ENCODE measurements at regions not wholly inside any gene's neighbourhood (a gene's known extent, or its start where the extent isn't known, plus 50 kb on each side); places are given as distances from the start of the nearest gene placed in this dataset.
A peak's percentile ranks its signal among the peaks of the same experiment; 100 is the strongest.

DNA sequence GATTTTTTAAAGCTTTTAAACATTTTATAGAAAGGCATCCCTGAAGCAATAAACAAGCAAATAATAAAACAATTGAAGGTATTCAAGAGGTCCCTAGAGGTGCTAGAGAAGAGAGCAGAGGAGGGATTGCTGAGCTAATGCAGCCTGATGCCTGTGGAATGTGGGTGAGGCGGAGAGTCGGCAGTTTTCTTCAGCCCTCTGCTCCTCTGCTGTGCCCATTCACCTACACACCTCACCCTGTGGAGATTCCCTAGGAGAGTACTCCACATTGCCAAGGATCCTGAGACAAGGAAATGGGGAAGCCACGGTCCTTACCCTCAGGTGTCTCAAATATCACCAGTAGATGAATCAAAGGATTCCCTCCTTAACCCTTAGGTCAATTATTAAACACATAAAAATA lies 199.8 kb upstream of the POU3F2 start:
- no peak for DNase-seq (ENCODE audit: low read depth)

DNA sequence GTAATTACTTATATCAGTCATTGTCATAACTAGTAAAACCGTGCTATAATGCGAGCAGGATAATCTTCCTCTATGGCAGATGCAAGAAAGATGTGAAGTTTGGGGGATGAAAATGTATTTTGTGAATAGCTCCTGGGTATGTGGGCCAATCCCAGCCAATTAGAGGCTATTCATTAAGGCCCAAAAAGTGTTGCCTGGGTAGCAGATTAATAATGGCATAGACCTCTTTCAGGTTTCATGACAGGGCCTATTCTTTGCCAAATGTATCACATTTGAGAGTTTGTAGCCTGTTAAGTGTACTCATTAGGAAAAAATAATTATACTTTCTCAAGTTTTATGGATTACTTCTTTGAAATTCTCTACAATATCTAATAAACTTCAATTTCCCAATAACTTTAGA lies 199.2 kb upstream of the POU3F2 start:
- no peak for DNase-seq (ENCODE audit: low read depth)

DNA sequence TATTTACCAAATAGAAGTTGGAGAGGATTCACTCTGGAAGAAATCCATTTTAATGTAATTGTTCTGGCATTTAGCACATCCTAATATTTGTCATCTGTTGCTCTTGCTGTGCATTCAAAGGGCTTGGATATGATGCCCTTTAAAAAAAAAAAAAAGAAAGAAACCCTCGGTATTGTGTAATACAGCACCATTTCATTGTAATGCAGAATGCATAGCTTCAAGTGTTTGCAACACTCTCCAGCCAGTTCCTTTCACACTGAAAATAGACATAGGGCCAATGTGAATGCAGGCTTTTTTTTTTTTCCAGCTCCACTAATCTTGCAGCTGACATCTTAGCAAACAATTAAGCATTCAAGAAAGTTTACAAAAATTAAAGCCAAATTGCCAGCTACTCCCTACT lies 197.4 kb upstream of the POU3F2 start:
- DNase-seq (ENCODE audit: low read depth): no peak

DNA sequence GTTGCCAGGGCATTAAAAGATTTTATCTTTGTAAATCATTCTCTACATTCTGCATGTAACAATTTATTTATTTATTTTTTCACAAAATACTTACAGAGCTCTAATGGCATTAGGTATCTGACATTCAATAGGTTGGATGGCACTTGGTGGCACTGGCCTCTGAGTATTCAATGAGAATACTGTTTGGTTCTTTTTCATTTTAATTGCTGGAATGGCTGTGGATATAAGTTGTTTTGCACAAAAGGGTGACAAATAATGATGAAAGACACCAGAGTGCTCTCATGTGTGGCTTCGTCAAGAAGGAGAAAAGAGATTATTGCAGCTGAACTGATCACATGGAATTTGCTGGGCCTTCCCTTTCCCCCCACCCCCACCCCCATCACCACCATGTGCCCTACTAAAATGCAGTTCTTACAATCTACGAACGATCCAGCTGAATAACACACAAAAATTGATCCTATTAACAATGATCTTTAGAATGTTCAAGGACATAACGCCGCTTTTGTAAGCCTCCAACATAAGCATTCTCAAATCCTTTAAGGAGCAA lies 195.2 kb upstream of the POU3F2 start:
- DNase-seq (ENCODE audit: low read depth): no peak

DNA sequence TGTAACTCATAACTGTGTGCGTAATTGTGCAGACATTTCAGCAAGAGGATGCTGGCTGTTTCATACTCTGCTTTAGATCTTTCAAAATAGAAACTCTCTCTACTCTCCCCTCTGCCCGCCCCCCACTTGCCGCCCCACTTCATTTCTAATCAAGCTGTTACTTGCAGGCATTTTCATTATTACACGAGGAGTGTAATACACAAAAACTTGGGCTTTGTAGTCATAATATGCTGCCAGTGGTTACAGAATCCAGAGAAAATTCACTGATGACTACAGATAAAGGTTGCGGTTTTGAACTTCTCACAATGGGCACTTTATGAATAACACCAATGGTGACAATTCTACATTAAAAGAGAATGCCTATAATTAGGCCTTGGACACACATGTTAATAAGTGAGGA lies 194.0 kb upstream of the POU3F2 start:
- DNase-seq (ENCODE audit: low read depth): no peak

DNA sequence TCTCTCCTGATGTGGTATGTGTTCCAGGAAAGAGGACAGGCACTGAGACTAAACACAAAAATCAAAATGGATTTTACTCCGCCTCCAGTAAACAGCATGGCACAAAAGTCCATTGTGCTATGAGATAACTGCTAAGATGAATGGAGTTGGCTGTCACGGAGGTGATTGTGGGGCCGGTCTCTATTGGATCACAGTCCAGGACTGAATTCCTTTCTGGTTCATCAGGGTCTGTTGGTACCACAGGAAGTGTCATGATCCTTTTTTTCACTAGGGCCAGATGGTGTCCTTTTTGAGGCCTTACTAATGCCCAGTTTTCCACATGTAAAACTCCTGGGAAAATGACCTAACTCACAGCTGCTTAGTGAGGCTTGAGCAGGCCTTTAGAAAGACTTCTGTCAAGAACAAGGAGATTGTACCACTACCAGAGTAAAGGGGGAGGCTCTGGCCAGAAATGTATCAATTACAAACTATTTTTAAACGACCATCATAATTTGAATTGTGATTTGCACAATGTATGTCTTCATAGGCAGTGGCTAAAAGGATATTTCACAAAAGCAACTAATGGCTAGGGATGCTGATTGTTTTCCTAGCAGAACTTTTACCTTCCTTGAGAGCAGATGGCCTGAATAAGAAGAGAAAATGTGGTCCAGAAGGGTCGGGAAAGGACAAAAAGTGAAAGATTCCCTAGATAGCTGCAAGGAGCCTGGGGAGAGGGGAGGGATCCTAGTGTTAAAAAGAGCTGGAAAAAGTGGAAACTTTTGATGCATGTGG lies 192.2 kb upstream of the POU3F2 start:
- DNase-seq (ENCODE audit: low read depth): no peak

DNA sequence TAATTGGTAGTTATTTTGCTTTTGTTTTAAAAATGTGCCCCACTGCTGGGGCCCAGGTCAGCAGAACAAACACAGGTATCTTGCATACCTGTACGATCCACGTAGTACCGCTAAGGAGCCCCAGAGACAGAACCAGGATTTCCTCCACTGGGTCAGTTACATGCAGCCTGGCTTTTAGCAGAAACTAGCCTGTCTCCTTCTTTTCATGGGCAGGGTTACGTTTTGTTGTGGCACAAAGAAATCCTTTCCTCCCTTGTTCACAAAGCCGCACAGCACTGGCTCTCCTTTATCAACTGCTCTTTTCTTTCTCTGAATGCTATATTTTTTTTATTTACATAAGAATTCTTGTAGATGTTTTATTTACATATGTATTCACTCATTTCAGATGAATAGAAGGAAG lies 190.3 kb upstream of the POU3F2 start:
- no peak for DNase-seq (ENCODE audit: low read depth)

DNA sequence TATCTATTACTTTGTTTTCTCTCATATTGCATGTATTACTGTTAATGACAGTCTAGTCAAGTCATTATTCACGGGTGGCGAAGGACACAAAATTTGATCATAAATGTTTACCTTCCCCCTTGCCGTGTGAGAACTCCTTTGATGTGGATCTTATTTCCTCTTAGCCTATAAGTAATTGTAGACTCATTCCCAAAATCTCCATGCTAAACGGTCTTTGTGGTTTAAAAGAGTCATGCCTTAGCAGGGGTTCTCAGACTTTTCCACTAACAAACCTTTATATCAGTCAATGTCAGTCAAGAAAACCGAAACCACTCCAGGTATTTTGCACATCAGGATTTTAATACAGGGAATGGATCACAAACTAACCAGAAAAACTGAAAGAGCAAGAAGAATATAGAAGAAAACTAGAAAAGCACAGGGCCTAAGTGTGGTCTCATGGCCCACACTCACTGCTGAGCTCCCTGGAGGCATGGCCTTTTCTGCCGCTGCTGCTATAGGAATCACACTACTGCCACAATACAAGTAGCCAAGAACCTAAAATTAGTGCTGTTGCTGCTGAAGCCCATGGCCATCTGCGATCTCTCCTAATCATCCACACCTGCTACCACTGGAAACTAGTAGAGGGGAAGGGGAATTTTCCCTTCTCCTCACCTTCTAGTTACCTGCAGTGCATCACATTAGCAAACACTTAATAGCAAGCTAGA lies 186.0 kb upstream of the POU3F2 start:
- DNase-seq (ENCODE audit: low read depth): no peak

DNA sequence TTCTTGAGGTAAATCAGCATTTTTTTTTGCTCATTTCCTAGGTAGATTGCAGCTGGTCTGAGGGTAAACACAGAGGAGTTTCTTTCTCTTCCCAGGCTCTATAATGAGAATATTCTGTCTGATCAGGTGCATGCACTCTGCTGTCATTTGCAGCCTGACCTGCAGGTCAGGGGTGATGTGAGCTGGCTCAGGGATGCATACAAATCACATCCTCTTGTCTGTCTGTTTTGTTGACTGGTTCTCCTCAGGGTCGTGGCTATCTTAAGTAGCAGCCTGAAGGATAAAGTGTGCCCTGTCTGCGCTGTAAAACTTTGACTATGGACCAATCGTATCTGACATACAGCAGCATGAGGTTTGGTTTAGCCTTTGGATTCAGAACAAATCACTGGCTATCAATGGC lies 183.4 kb upstream of the POU3F2 start:
- no peak for DNase-seq (ENCODE audit: low read depth)

DNA sequence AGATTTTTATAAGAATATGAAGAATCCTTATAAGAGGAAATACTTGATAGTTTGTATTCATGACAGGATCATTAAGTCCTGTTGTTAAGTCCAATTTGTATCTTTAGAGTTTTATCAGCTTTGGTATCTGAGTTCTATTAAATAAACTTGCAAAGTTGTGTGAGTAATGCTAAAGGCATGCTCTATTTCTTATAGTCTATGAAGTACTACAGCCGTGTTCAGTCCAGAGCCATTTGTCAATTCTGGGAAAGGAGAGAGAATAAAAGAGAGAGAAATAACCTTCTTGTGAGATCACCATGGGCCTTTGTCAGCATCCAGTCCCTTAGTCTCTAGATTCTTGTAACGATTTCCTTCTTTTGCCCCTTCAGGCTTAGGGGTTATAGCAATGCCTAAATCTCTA lies 181.2 kb upstream of the POU3F2 start:
- peak; percentile 5 for DNase-seq (ENCODE audit: low read depth)

DNA sequence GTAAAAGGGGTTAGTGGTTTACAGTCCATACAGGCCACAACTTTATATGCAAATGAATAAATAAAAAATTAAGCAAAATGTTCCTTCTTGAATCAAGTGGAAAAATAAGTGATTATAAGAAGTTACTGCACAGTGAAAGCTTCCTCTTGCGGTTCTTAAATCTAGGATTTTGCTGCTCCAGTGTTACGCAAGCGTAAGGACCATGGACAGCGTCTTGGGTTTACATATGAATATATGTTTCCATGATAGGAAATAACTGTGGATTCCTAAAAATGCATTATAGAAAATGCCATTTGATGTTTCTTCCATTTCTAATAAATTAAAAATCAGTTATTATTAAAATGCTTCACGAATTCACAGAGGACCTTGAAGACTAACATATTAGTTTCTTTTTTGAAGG lies 176.6 kb upstream of the POU3F2 start:
- DNase-seq (ENCODE audit: low read depth): peak; percentile 45

DNA sequence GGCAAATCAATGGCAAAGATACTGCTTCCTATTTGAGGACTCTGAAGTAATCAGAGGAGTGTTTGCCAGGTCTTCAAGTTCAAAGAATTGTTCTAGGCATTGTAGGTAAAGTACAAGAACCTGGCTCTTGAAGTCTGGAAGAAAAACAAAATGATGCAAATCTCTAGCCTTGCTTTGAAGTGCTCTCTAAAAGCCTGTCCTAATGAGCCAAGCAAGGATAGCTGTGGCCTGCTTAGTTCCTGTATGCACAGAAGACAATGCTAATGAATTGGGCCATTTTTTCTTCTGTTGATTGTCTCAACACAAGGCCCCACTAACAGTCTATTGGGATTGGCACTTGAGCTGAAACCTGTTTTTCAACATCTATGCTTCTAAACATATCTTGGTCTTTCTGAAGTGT lies 165.0 kb upstream of the POU3F2 start:
- no peak for DNase-seq (ENCODE audit: low read depth)

DNA sequence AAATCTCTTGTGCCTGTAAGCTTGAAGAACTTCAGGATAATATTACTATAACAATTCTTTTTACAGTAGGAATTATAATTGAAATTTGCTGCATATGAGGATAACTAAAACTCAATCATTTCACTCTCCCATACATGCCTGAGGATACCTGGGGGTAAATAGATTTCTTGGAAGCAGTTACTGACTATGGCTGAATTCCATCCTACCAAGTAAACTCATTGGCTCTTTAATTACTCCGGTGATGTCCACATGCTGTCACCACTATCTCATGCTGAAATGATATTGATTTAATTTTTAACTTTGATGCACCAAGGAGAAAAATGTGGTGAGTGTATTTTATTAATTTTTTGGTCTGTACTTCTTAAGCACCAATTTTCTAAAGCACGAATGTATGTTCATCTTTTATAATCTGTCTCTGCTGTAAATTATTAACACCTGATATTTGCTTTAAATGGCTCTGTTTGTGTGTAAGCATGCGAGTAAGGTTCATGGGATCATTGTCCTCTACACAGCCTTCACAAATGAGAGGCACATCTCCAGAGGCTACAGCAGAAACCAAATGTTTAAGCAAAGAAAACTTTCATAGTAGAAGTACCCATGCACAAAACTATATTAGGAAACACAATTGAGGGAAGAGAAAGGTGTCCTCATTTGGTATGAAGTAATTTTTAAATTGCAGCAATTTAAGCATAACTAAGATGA lies 164.2 kb upstream of the POU3F2 start:
- no peak for DNase-seq (ENCODE audit: low read depth)

DNA sequence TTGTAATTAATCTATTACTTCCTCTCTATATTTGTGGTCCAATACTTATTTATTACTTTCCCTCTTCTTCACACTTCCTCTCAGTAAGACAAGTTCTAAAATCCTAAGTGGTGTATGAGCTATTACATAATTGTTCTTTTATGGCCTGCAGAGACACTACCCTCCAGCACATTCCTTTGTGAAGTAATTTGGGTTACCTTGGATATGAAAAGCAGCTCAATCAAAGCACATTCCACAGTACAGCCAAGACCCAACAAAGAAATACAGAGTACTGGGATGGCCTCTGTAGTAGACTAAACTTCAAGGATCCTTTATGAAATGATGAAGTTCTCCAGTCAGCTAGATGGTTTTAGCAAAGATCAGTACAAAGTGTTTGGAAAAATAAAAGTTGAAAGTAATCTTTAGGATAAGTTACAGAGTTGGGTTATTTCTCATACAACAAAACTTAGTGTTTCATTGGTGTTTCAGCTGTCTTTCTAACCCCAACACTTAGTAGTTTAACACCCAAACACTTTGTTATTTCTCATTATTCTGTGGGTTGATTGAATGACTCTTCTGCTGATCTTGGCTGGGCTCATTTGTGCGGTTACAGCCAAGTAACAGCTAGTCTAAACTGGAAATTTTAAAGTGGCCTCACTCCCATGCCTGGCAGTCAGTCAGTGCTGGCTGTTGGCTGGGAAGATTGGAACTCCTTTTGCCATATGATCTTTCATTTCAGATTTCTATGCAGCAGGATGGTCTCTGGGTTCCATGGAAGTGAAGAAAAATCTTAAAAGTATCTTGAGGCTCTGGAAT lies 161.5 kb upstream of the POU3F2 start:
- no peak for DNase-seq (ENCODE audit: low read depth)

DNA sequence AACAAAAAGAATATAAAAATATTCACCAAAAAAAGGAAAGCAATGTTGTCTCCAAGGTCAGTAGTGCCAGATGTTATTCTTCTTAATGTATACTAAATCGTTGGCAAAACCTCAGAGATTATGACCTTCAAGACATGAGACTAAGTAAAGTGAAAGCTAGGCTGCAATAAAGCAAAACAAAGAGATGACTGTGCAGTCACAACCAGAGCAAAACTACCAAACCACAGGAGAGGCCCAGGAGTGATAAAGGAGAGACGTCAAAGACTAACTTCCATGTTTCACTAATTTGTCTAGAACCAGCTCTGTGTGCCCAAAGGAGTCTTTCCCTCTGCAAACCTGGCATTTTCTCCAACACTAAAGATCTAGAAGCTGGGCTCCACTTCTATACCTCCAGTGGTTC lies 155.9 kb upstream of the POU3F2 start:
- no peak for DNase-seq (ENCODE audit: low read depth)

DNA sequence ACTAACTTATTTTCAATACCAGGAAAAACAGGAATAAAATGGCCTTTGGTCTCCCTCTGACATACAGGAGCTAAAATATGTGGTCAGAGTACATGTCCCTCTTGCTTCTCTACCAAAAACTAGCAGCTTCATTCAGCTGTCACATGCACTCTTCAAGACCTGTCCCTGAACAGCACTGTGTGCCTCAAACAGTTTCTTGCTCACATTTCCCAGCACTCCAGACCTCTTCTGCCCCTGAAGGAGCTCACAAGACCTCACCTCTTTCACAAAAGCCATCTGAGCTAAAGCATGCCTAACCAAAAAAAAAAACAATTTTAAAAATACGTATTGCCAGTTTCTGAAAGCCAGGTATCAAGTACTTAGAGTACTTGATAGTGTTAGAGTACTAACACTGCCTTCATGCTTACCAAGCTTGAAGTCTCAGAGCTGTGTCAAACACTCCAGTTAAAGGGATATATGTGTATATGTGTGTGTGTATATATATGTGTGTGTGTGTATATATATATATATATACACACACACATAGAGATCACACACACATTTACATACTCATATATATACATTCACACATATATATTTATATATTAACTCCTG lies 148.3 kb upstream of the POU3F2 start:
- DNase-seq (ENCODE audit: low read depth): no peak

DNA sequence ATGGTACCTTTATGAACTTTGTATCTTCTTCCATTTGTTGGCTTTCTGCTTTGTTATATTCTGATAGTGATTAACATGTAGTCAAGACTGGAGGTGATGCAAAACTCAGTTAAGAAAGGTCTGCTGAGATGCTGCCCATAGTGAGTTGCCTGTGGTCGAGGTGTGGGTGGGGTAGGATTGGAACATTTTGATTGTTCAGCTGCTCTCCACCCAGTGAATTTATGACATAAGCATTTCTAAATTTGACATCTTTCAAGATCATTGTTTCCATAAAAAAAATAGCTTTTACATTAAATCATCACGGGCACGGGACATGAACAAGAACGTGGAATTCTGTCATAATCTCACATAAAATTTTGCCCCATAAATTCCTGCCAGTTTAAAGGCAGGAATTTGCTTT lies 146.6 kb upstream of the POU3F2 start:
- no peak for DNase-seq (ENCODE audit: low read depth)

DNA sequence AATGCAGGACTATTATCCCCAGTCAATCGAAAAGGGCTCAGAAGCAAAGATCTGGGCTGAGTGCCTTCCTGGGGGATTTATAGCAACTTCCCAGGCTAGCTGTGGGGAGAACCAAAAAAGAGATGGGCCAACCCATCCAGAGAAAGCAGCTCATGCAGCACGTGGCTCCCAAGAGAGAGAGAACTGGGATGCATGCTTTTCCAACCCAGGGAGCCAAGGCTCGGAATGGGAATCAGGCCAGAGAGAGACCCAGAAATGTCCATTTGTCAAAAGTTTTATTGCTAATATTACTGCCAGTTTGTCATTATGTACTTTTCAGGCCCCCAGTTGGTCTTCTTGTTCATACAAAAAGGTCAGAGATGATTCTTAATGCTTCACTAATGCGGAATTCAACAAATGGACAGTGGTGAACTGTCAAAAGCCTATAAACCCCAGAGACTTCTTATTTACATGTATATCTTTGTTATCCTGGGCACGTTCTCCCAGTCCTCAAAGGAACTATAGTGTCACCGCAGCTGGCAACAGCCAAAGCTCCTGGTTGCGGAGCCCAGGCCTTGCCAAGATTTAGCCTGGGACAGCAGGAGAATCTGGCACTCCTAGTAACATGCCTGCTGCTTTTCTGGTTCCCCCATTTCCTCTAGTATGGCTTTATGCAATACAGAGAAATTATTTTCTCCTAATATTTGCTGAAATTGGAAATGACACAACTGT lies 139.1 kb upstream of the POU3F2 start:
- no peak for DNase-seq (ENCODE audit: low read depth)

DNA sequence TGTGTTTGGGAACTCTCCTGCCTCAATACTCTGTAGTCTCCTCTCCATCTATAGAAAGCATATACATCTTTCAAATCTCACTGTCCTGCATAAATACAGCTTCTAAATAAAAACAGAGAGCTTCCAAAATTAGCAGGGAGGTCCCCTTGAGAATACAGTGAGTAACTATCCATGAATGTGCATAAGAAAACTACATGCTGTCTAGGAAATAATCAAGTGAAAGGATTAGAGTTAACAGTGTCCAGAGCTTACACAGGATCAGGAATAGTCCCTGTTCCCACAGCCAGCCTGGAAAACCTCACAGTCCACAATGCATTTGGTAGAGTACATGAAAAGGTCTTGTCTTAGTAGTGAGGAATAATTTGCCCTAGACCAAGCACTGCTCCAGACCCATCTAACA lies 123.0 kb upstream of the POU3F2 start:
- no peak for DNase-seq (ENCODE audit: low read depth)

DNA sequence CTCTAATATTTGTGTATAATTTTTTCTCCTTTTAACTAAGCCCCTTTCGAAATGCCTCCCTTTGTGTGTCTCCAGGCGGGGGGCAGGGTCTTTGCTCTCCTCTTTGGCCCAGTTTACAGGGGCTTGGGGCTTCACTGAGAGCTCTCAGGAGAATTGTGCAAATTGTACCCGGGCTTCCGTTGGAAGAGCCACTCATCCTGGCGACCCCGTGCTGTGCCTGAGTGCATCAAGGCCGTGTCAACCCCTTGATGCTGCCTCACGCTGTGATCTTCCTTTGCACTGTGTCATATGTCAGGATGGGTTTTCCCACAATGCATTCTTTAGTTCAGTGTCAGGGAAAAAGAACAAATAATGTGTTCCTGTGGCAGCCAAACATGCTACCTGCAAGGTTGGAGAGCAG lies 118.0 kb upstream of the POU3F2 start:
- DNase-seq (ENCODE audit: low read depth): no peak

DNA sequence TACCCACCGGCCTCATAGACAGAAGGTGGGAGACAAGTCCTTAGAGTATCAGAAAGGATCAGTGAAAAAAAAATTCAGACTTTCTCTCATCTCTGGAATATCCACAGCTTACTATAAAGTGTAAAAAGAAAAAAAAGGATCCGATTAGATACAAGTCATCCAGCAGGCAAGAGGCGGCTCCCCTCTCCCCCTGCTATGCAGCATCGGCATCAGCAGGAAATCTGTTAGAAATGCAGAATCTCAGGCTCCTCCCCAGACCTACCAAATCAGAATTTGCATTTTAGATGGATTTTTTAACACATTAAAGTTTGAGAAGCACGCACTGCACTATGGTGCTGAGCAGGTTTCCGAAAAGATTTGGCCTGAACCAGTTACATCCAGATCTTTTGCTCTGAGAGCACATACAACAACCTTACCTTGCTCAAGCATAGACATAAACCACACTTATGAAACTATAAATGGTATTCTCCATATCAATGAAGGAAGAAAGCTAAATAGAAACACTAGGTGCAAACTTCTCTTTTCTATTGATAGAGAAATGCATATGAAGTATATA lies 117.0 kb upstream of the POU3F2 start:
- no peak for DNase-seq (ENCODE audit: low read depth)

Data from iris pigment epithelial cell (primary cell).